Mucosa of rectum (tissue), 2 donors: ENCODE measurements at regions not wholly inside any gene's neighbourhood (a gene's known extent, or its start where the extent isn't known, plus 50 kb on each side); places are given as distances from the start of the nearest gene placed in this dataset.
"Not testable (repeated sequence)": the region's sequence is repeated elsewhere in the genome, so short reads cannot be mapped to it uniquely, and the experiment has no call there.

Experiments
- H3K27ac ChIP-seq, 2 donors: one replicate each; pipeline ENCODE4 v1.7.0; 2013; ENCODE audit warnings: inconsistent platforms in 2 of 2, low read depth in 2 of 2, low read length in 2 of 2
- H3K27me3 ChIP-seq, 2 donors: one replicate each; pipeline ENCODE4 v1.7.0; 2013; ENCODE audit warnings: low read length in 2 of 2; ENCODE audit not compliant: control insufficient read depth in 2 of 2, insufficient read depth in 2 of 2
- H3K36me3 ChIP-seq, 2 donors: one replicate each; pipeline ENCODE4 v1.7.0; 2013; ENCODE audit warnings: low read length in 2 of 2; ENCODE audit not compliant: control insufficient read depth in 2 of 2, insufficient read depth in 2 of 2
- H3K4me1 ChIP-seq, 2 donors: one replicate each; pipeline ENCODE4 v1.7.0; 2013; ENCODE audit warnings: low read length in 2 of 2, mild to moderate bottlenecking in 1 of 2; ENCODE audit not compliant: control insufficient read depth in 2 of 2, insufficient read depth in 2 of 2
- H3K4me3 ChIP-seq, 2 donors: one replicate each; pipeline ENCODE4 v1.7.0; 2013; ENCODE audit warnings: low read length in 2 of 2
- H3K9ac ChIP-seq, 2 donors: one replicate each; pipeline ENCODE4 v1.7.0; 2013; ENCODE audit warnings: low read length in 2 of 2, low read depth in 1 of 2, mild to moderate bottlenecking in 1 of 2
- H3K9me3 ChIP-seq, 2 donors: one replicate each; pipeline ENCODE4 v1.7.0; 2013; ENCODE audit warnings: low read length in 2 of 2; ENCODE audit not compliant: control insufficient read depth in 2 of 2
- donor health status: healthy.
- donor health status: Normal muscosa, but diverticular disease.

DNA sequence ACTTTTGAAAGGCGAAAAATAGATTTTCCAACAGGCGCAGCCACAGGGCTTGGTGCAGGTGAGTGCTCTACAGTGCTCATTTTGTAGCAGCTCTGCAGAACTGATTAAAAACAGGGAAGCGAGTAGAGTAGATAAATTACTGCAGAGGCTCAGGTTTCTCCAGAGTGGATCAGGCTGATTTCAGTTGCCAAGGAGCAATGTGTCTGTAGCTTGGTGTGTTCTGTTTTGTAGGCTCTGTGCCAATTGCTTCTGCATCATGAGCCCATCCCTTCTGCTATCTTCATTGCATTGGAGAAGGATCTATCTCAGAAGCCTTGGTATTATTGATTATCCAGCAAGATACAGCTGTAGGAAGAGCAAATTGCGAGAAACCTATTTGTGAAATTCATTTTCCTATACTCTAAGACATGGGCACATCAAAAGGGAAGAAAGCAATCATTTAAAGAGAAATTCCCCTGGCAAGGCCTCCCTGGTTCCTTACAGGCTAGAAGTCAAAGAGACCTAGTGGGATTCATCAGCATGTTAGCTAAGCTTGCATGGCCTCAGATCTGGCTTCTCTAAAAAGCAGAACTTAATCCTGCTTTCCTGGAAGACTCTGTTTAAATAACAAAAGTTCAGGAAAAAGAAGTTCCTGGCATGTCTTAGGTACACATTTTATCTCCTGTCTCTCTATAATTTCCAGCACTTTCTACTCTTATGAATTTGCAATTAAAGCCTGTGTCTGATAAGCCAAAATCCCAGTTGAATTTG lies 432.4 kb upstream of the ATP10A start:
- H3K4me3 ChIP-seq, result no peak overlapping the region
- no peaks in the 10 kb centered on the region for H3K27me3 ChIP-seq
- peaks cover 0 to 4% of the 10 kb centered on the region in 2 donors for H3K9me3 ChIP-seq
- H3K4me1 ChIP-seq, result no peaks in the 10 kb centered on the region
- no peaks in the 10 kb centered on the region for H3K36me3 ChIP-seq
- H3K27ac ChIP-seq, result no peak overlapping the region
- H3K9ac ChIP-seq, result no peak overlapping the region

DNA sequence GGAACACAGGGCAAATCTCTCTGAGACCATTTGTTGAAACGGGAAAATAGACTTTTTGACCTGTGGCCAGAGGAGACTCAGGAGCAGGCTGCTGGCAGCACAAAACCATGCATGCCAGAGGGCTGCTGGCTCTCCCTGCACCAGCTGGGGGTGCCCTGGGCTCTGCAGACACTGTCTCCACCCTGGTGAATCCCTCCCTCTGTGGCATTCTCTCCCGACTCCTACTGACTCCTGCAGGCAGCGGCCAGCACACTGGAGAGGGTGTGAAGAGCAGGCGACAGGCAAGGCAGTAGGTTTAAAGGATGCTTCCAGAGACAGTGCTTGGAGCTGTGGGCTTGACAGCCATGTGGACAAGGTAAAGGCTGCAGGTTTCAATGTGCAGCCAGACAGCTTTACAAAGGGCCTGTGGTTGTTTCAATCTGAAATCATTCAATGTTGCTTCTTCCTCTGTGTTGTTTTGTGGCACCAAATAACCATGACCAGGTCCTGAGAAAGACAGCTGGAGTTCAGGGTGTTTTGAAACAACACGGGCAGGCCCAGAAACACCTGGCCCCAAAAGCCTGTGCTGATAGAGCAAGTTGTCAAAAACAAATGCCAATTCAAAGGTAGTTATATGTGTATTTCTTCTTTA lies 431.0 kb upstream of the ATP10A start:
- Histone ChIP-seq H3K4me3 (no peak overlapping the region), H3K9ac (no peak overlapping the region), H3K9me3 (no peaks in the 10 kb centered on the region), H3K27ac (no peak overlapping the region), H3K36me3 (no peaks in the 10 kb centered on the region), H3K4me1 (no peaks in the 10 kb centered on the region), H3K27me3 (no peaks in the 10 kb centered on the region)

DNA sequence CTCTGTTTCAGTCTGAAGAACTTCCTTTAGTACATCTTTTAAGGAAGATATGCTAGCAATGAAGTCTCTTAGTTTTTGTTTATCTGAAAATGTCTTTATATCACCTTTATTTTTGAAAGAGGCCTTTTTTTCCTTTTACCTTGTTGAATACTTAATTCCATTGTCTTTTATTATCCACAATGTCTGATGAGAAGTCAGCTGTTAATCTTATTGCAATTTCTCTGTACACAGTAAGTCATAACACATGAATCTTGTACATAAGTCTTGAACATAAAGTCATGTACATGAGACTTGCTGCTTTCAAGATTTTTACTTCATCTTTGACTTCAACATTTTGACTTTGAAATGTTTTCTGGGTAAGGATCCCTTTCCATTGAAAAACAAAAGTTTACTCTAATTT lies 424.3 kb upstream of the ATP10A start:
- Histone ChIP-seq H3K4me1 (no peaks in the 10 kb centered on the region), H3K9me3 (peaks cover 0 to 3% of the 10 kb centered on the region in 2 donors), H3K4me3 (no peak overlapping the region), H3K36me3 (no peaks in the 10 kb centered on the region), H3K27me3 (no peaks in the 10 kb centered on the region), H3K27ac (no peak overlapping the region), H3K9ac (no peak overlapping the region)

DNA sequence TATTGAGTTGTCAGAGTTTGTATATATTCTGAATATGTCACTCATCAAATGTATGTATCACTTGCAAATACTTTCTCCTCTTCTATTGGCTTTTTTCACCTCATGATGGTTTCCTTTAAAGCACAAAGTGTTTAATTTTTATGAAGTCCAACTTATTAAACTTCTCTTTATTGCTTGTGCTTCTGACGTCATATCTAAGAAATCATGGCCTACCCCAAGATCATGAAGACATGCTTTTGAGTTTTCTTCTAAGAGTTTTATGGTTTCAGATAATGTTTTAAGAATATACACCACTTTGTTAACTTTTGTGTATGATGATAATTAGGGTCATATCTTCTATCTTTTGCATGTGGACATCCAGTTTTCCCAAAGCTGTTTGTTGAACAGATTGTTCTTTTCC lies 417.2 kb upstream of the ATP10A start:
- H3K4me1 ChIP-seq, result no peaks in the 10 kb centered on the region
- H3K27ac ChIP-seq, result no peak overlapping the region
- no peaks in the 10 kb centered on the region for H3K9me3 ChIP-seq
- H3K36me3 ChIP-seq, result no peaks in the 10 kb centered on the region
- H3K9ac ChIP-seq, result no peak overlapping the region
- no peaks in the 10 kb centered on the region for H3K27me3 ChIP-seq
- H3K4me3 ChIP-seq, result no peak overlapping the region

DNA sequence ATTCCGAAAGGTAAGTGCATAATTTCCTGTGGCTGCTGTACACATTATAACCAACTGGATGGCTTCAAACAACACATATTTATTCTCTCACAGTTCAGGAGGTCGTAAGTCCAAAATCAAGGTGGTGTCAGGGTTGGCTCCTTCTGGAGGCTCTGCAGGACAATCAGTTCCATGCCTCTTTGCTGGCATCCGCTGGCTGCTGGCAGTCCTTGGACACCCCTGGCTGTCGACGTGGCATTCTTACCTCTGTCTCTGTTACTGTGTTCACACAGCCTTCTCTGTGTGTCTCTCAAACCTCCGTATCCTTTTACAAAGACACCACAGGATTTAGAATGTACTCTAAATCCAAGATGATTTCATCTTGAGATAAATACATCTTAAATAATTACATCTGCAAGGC lies 398.8 kb upstream of the ATP10A start:
- Histone ChIP-seq H3K4me3 (no peak overlapping the region), H3K27ac (no peak overlapping the region)

DNA sequence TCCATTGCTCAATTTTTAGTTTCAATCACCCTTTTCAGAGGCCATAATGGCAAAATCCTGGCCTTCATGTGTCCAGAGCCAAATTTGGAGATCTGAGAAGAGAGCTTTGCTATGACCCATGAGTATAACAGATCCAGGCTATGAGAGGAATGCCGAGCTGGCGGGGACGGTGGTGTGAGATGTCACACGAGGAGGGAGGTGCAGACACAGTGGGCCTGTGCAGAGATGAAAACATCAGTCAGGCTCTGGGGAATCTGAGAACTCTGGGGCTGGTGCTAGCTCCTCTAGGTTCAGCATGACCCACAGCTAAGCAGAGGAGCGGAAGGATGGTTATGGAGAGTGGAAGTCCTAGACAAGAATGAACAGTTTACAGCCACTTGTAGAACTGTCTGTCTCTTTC lies 398.3 kb upstream of the ATP10A start:
- no peak overlapping the region for H3K4me3 ChIP-seq
- H3K27me3 ChIP-seq, result no peaks in the 10 kb centered on the region
- H3K4me1 ChIP-seq, result no peaks in the 10 kb centered on the region
- no peaks in the 10 kb centered on the region for H3K36me3 ChIP-seq
- no peak overlapping the region for H3K27ac ChIP-seq
- H3K9me3 ChIP-seq, result peaks cover 0 to 5% of the 10 kb centered on the region in 2 donors
- no peak overlapping the region for H3K9ac ChIP-seq

More for the DNA sequence above, 398.8 kb upstream of the ATP10A start:
- Histone ChIP-seq H3K9ac (no peak overlapping the region), H3K36me3 (no peaks in the 10 kb centered on the region), H3K9me3 (peaks cover 0 to 5% of the 10 kb centered on the region in 2 donors), H3K27me3 (no peaks in the 10 kb centered on the region), H3K4me1 (no peaks in the 10 kb centered on the region)

DNA sequence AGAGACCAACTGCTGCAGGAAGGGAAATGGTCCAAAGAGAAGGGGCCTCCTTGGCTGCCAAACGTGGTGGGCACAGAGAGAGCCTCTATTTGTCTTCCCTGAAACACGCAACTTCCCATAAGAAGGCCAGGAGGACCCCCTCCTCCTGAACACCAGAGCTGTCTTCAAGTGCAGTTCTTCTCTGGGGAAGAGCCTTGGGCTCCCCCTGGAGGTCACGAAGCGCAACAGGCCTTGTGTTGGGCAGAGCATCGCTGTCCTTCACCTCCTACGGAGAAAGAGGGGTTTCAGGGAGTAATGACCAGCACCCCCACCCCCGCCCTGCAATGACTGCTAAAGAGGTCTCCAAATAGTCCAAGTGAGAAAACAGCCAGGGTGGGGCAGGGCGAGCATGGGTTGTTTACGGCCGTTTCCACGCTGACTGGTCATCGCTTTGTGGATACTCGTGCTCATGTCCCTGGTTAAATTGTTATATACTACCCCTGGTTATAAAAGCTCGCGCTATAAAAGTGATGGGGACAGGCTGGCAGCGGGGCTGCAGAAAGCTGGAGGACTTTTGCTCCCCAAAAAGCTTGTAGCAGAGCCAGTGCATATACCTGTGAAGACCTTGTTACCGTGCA lies 397.5 kb upstream of the ATP10A start:
- peaks cover 0 to 5% of the 10 kb centered on the region in 2 donors for H3K9me3 ChIP-seq
- no peaks in the 10 kb centered on the region for H3K4me1 ChIP-seq
- no peaks in the 10 kb centered on the region for H3K36me3 ChIP-seq
- no peaks in the 10 kb centered on the region for H3K27me3 ChIP-seq
- H3K27ac ChIP-seq, result no peak overlapping the region
- no peak overlapping the region for H3K4me3 ChIP-seq
- no peak overlapping the region for H3K9ac ChIP-seq

DNA sequence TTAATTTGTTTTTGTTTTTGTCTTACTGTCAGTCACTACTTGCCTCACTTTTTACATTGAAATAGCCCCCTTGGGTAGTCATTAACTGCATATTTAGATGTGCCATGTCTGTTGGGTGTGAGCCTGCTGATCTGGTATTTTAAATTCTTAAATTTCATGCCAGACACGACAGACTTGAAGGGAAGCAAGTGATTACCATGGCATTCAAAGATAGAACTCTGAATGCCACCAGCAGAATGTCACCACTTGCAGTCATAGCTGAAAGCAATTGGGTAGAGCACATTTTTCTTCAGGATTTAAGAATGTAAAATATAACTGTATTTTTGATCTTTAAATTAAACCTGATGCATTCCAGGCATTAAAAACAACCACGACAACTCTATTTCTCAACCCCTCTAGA lies 396.5 kb upstream of the ATP10A start:
- H3K9ac ChIP-seq, result no peak overlapping the region
- peaks cover 1 to 5% of the 10 kb centered on the region in 2 donors for H3K9me3 ChIP-seq
- H3K4me1 ChIP-seq, result no peaks in the 10 kb centered on the region
- H3K27ac ChIP-seq, result no peak overlapping the region
- no peak overlapping the region for H3K4me3 ChIP-seq
- H3K27me3 ChIP-seq, result no peaks in the 10 kb centered on the region
- no peaks in the 10 kb centered on the region for H3K36me3 ChIP-seq

DNA sequence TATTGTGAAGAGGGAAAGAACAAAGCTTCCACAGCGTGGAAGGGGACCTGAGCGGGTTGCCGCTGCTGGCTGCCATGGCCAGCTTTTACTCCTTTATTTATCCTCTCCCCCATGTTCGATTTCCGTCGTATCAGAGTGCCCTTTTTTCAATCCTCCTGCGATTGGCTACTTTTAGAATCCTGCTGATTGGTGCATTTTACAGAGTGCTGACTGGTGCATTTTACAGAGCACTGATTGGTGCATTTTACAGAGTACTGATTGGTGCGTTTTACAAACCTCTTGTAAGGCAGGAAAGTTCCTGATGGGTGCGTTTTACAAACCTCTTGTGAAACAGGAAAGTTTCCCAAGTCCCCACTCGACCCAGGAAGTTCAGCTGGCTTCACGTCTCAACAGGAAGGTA lies 381.7 kb upstream of the ATP10A start:
- not testable (repeated sequence) for H3K9ac ChIP-seq, H3K4me1 ChIP-seq, H3K27me3 ChIP-seq, H3K27ac ChIP-seq, H3K9me3 ChIP-seq, H3K36me3 ChIP-seq, H3K4me3 ChIP-seq

DNA sequence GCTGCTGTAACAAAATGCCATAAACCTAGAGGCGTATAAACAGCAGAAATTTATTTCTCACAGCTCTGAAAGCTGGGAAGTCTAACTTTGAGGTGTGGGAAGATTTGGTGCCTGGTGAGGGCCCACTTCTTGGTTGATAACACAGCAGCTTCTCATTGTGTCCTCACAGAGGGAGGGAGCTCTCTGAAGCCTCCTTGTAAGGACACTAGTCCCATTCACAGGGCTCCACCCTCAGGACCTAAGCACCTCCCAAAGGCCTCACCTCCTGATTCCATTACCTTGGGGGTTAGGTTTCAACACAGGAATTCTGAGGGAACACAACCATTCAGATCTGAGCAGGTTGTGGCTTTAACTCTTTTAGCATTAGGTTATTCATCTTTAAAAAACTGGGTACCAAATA lies 380.3 kb upstream of the ATP10A start:
- no peaks in the 10 kb centered on the region for H3K36me3 ChIP-seq
- no peaks in the 10 kb centered on the region for H3K4me1 ChIP-seq
- H3K9me3 ChIP-seq, result peaks cover 0 to 3% of the 10 kb centered on the region in 2 donors
- no peak overlapping the region for H3K4me3 ChIP-seq
- no peak overlapping the region for H3K9ac ChIP-seq
- no peaks in the 10 kb centered on the region for H3K27me3 ChIP-seq
- H3K27ac ChIP-seq, result no peak overlapping the region
